OCI-LY1 (cell line): ENCODE measurements at regions not wholly inside any gene's neighbourhood (a gene's known extent, or its start where the extent isn't known, plus 50 kb on each side); places are given as distances from the start of the nearest gene placed in this dataset.

Experiments used
- EZH2 ChIP-seq: fragments of 200-600 bp; sonication (generic), shearing (Covaris generic); IDR thresholded peaks from 2 replicates; pipeline ENCODE4 v1.8.0; 2017; ENCODE audit warnings: borderline replicate concordance, mixed run types, mild to moderate bottlenecking, antibody characterized with exemption, low read length, moderate library complexity, mixed read lengths
- TF ChIP-seq, protein P1 (sequence below): fragments of 200-600 bp; sonication (generic), shearing (Covaris generic); IDR thresholded peaks from 2 replicates; pipeline ENCODE4 v1.5.1; 2017; ENCODE audit warnings: mild to moderate bottlenecking, antibody characterized with exemption, low read length, moderate library complexity, mixed read lengths

DNA sequence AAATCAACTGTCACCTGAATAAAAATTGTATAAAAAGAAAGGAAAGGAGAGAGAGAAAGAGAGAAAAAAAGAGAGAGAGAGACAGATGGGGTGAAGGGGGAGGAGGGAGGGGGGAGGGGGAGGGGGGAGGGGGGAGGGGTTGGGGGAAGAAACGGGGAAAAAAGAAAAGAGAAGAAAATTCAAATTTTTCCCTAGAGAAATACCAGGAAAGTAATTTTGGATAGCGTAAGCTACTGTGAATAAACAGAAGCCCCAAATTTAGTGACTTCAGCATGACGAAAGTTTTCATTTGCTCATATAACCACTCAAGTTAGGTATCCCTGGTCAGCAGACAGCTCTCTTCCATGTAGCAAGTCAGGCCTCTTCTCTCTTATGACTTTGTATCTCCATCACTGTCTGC is 289.4 kb upstream of the MYOCD start:
- TF ChIP-seq, protein P1, sequence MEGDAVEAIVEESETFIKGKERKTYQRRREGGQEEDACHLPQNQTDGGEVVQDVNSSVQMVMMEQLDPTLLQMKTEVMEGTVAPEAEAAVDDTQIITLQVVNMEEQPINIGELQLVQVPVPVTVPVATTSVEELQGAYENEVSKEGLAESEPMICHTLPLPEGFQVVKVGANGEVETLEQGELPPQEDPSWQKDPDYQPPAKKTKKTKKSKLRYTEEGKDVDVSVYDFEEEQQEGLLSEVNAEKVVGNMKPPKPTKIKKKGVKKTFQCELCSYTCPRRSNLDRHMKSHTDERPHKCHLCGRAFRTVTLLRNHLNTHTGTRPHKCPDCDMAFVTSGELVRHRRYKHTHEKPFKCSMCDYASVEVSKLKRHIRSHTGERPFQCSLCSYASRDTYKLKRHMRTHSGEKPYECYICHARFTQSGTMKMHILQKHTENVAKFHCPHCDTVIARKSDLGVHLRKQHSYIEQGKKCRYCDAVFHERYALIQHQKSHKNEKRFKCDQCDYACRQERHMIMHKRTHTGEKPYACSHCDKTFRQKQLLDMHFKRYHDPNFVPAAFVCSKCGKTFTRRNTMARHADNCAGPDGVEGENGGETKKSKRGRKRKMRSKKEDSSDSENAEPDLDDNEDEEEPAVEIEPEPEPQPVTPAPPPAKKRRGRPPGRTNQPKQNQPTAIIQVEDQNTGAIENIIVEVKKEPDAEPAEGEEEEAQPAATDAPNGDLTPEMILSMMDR = no peak
- TF ChIP-seq EZH2 = no peak
